Activated B cell treated with CpG ODN at 0.5 μM for 24 hours (primary cell): ENCODE measurements at regions not wholly inside any gene's neighbourhood (a gene's known extent, or its start where the extent isn't known, plus 50 kb on each side); places are given as distances from the start of the nearest gene placed in this dataset.
A peak's percentile ranks its signal among the peaks of the same experiment; 100 is the strongest.

ENCODE experiments used
- ATAC-seq: fragments of 200-7000 bp; cut with Tn5 transposase; one replicate; pipeline ENCODE4 v1.10.0; 2021; ENCODE audit warnings: low read depth, mild to moderate bottlenecking, moderate library complexity
- CTCF ChIA-PET: fragments of 350-600 bp; sonication (Branson Sonifier 250); formaldehyde crosslinking; loops from one replicate; lab custom pipeline; 2021; ENCODE audit warnings: antibody characterized with exemption; lab: Charles Lee
- POLR2A ChIA-PET: fragments of 350-600 bp; sonication (Branson Sonifier 250); formaldehyde crosslinking; loops from one replicate; lab custom pipeline; 2021; ENCODE audit warnings: antibody characterized with exemption; lab: Charles Lee
- DNase-seq: peaks from one replicate; pipeline ENCODE4 v3.0.0; 2022
- H3K27ac Mint-ChIP-seq: one replicate; pipeline ENCODE4 v1.8.0; 2020; ENCODE audit warnings: mixed read lengths
- H3K27me3 Mint-ChIP-seq: one replicate; pipeline ENCODE4 v1.8.0; 2021; ENCODE audit warnings: mixed read lengths
- H3K36me3 Mint-ChIP-seq: one replicate; pipeline ENCODE4 v1.8.0; 2021; ENCODE audit warnings: low read depth, mixed read lengths
- H3K4me1 Mint-ChIP-seq: one replicate; pipeline ENCODE4 v1.8.0; 2021; ENCODE audit warnings: mixed read lengths
- H3K4me3 Mint-ChIP-seq: one replicate; pipeline ENCODE4 v1.8.0; 2020; ENCODE audit warnings: mild to moderate bottlenecking, mixed read lengths
- H3K9me3 Mint-ChIP-seq: one replicate; pipeline ENCODE4 v1.8.0; 2020; ENCODE audit warnings: mixed read lengths
- CTCF ChIP-seq: fragments of 200-600 bp; IDR thresholded peaks from one replicate; pipeline ENCODE4 v1.8.0; 2022; ENCODE audit warnings: antibody characterized with exemption, mild to moderate bottlenecking
- intact Hi-C: fragments of 100-400 bp; cut with micrococcal nuclease; formaldehyde crosslinking; loops from one replicate; pipeline ENCODE4 v1.15.1; 2024

GRCh38 chr10:9193120-9193519 lies 1138.6 kb downstream of the GATA3 start:
- H3K4me1 Mint-ChIP-seq = no peaks in the 10 kb centered on the region
- intact Hi-C loops = no loop called here
- ATAC-seq = no peak
- H3K9me3 Mint-ChIP-seq = no peaks in the 10 kb centered on the region
- ChIA-PET POLR2A (no interaction called here), CTCF (no interaction called here)
- H3K36me3 Mint-ChIP-seq = no peaks in the 10 kb centered on the region
- peaks cover 6% of the 10 kb centered on the region for H3K27me3 Mint-ChIP-seq
- TF ChIP-seq CTCF = no peak
- no peak overlapping the region for H3K4me3 Mint-ChIP-seq
- no peak for DNase-seq
- no peak overlapping the region for H3K27ac Mint-ChIP-seq

GRCh38 chr10:9195385-9195784 lies 1140.9 kb downstream of the GATA3 start:
- TF ChIP-seq CTCF = no peak
- intact Hi-C loops = no loop called here

GRCh38 chr10:9198611-9199010 lies 1144.1 kb downstream of the GATA3 start:
- ChIA-PET POLR2A (no interaction called here), CTCF (interaction anchor here (0.9 kb wide), 1 partner anchor 11 kb away, joined by 4 read pairs; no protein-coding TSS in a partner anchor)
- Mint-ChIP-seq H3K27me3 (peaks cover 4% of the 10 kb centered on the region), H3K9me3 (no peaks in the 10 kb centered on the region), H3K27ac (no peak overlapping the region), H3K4me3 (no peak overlapping the region), H3K36me3 (no peaks in the 10 kb centered on the region), H3K4me1 (no peaks in the 10 kb centered on the region)
- DNase-seq (no peak), ATAC-seq (no peak)
- TF ChIP-seq CTCF = no peak
- intact Hi-C loops = no loop called here

More at GRCh38 chr10:9195385-9195784, 1140.9 kb downstream of the GATA3 start:
- Mint-ChIP-seq H3K27me3 (peaks cover 4% of the 10 kb centered on the region), H3K9me3 (no peaks in the 10 kb centered on the region), H3K27ac (no peak overlapping the region), H3K4me3 (no peak overlapping the region), H3K36me3 (no peaks in the 10 kb centered on the region), H3K4me1 (no peaks in the 10 kb centered on the region)
- DNase-seq (no peak), ATAC-seq (no peak)
- ChIA-PET POLR2A (no interaction called here), CTCF (no interaction called here)

- CTCF ChIA-PET = no interaction called here
- no peak overlapping the region for H3K4me3 Mint-ChIP-seq
- peaks cover 2% of the 10 kb centered on the region for H3K27me3 Mint-ChIP-seq
- intact Hi-C loops = loop anchor here (5.0 to 10.0 kb wide), 2 partner anchors 1151 to 1448 kb away; partner anchors contain the start of gene GATA3
- no peaks in the 10 kb centered on the region for H3K9me3 Mint-ChIP-seq
- no peaks in the 10 kb centered on the region for H3K36me3 Mint-ChIP-seq
- ATAC-seq (no peak), DNase-seq (no peak)
- no peaks in the 10 kb centered on the region for H3K4me1 Mint-ChIP-seq
- no peak for TF ChIP-seq CTCF
- POLR2A ChIA-PET = no interaction called here
- no peak overlapping the region for H3K27ac Mint-ChIP-seq
Measured at GRCh38 chr10:9205558-9205957, 1151.1 kb downstream of the GATA3 start.

GRCh38 chr10:9209105-9209798 lies 1154.8 kb downstream of the GATA3 start:
- TF ChIP-seq CTCF = peak; percentile 62
- H3K4me1 Mint-ChIP-seq = no peaks in the 10 kb centered on the region
- H3K27ac Mint-ChIP-seq = no peak overlapping the region

More at GRCh38 chr10:9209105-9209798, 1154.8 kb downstream of the GATA3 start:
- no peaks in the 10 kb centered on the region for H3K36me3 Mint-ChIP-seq
- peaks cover 4% of the 10 kb centered on the region for H3K27me3 Mint-ChIP-seq
- ChIA-PET POLR2A (interaction anchor here (0.5 kb wide), 1 partner anchor 1353 kb away, joined by 6 read pairs; no protein-coding TSS in a partner anchor), CTCF (interaction anchor here (1.0 to 3.6 kb wide), 10 partner anchors 8 to 1684 kb away, joined by 3 to 32 read pairs (median 4); no protein-coding TSS in a partner anchor)
- ATAC-seq = no peak
- H3K9me3 Mint-ChIP-seq = no peaks in the 10 kb centered on the region
- intact Hi-C loops = loop anchor here (1.0 to 10.0 kb wide), 4 partner anchors 1154 to 1684 kb away; partner anchors contain the start of gene GATA3
- DNase-seq = peak; percentile 42
- no peak overlapping the region for H3K4me3 Mint-ChIP-seq
